ENCODE measurements at regions not wholly inside any gene's neighbourhood (a gene's known extent, or its start where the extent isn't known, plus 50 kb on each side); places are given as distances from the start of the nearest gene placed in this dataset.

DNA sequence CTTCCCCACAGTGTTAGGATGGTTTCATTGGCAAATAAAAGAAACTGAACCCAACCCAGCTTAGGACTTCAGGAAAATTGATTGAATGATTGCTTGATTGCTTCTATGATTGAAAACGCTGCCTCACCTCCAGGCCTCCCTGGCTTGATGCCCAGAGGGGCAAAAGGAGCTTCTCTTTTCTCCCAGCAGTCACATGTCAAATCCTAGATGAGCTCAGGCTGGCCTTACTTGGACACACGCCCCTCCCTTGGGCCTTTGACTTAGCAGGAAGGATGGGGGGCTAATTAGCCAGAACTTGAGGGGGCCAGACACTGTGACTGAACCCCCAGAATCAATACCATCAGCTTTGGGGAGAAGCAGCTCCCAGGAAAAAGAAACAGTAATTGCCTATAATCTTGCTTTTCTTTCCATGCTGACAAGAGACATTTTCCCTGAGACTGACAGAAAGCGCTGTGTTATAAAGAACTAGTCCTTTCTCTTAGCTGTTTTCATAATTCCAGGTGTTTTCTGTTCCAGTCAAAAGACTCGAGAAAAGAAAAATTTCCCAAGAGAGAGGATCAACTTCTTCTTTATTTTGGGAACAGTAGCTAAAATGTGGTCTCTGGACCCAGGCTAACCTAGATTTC, 50.8 kb upstream of the ATP5PO start:
- TF ChIP-seq, protein P1, sequence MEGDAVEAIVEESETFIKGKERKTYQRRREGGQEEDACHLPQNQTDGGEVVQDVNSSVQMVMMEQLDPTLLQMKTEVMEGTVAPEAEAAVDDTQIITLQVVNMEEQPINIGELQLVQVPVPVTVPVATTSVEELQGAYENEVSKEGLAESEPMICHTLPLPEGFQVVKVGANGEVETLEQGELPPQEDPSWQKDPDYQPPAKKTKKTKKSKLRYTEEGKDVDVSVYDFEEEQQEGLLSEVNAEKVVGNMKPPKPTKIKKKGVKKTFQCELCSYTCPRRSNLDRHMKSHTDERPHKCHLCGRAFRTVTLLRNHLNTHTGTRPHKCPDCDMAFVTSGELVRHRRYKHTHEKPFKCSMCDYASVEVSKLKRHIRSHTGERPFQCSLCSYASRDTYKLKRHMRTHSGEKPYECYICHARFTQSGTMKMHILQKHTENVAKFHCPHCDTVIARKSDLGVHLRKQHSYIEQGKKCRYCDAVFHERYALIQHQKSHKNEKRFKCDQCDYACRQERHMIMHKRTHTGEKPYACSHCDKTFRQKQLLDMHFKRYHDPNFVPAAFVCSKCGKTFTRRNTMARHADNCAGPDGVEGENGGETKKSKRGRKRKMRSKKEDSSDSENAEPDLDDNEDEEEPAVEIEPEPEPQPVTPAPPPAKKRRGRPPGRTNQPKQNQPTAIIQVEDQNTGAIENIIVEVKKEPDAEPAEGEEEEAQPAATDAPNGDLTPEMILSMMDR (IDR thresholded peaks at IDR 0.05), result no peak
- TF ChIP-seq POLR2A (IDR thresholded peaks at IDR 0.05), result no peak

Measured in esophagus squamous epithelium (tissue), 4 donors.